GM10266 (cell line): ENCODE measurements at regions not wholly inside any gene's neighbourhood (a gene's known extent, or its start where the extent isn't known, plus 50 kb on each side); places are given as distances from the start of the nearest gene placed in this dataset.

Experiments used
- DNase-seq: peaks from one replicate; pipeline ENCODE4 v3.0.0; 2012; ENCODE audit errors: extremely low spot score
- TF ChIP-seq, protein P1 (sequence below): IDR thresholded peaks from 2 replicates; pipeline ENCODE4 v1.5.1; 2012; ENCODE audit warnings: mild to moderate bottlenecking, low read depth; ENCODE audit not compliant: control insufficient read depth, insufficient read depth; ENCODE audit errors: missing control alignments

GRCh38 chr4:114072781-114073180 is 93.3 kb upstream of the ARSJ start:
- TF ChIP-seq, protein P1, sequence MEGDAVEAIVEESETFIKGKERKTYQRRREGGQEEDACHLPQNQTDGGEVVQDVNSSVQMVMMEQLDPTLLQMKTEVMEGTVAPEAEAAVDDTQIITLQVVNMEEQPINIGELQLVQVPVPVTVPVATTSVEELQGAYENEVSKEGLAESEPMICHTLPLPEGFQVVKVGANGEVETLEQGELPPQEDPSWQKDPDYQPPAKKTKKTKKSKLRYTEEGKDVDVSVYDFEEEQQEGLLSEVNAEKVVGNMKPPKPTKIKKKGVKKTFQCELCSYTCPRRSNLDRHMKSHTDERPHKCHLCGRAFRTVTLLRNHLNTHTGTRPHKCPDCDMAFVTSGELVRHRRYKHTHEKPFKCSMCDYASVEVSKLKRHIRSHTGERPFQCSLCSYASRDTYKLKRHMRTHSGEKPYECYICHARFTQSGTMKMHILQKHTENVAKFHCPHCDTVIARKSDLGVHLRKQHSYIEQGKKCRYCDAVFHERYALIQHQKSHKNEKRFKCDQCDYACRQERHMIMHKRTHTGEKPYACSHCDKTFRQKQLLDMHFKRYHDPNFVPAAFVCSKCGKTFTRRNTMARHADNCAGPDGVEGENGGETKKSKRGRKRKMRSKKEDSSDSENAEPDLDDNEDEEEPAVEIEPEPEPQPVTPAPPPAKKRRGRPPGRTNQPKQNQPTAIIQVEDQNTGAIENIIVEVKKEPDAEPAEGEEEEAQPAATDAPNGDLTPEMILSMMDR = no peak
- DNase-seq = no peak

DNA sequence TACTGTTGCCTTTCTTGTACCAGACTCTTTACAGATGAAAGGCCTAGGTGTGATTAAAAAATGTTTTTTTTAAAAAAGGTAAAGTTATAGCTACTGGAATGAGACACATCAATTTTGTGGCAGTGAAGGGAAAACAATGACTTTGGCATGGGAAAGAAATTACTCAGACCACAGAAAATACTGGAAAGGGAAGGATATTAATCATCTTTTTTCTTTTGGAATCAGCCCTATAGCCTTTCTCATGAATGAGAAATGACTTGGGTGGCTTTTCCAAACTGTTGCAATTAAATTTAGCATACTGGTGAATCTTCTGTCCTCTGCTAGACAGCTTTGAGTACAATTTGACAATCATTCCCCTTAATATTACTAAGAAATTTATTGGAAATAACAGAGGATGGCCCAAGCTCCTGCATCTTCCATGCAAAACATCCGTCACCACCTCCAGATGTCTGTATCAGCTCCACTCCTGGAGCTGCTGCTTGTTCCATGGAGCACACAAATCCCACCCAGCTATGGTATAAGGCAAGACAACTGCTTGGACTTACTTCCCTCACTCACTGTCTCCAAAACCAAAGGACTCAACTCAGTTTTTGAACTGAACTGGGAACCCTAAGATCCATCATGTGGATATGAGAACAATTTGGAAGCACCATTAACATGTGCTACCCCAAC is 97.6 kb upstream of the ARSJ start:
- DNase-seq = no peak
- TF ChIP-seq, protein P1 = no peak

- DNase-seq = no peak
- TF ChIP-seq, protein P1 = no peak
Measured at GRCh38 chr4:114077610-114078009, 98.2 kb upstream of the ARSJ start.

DNA sequence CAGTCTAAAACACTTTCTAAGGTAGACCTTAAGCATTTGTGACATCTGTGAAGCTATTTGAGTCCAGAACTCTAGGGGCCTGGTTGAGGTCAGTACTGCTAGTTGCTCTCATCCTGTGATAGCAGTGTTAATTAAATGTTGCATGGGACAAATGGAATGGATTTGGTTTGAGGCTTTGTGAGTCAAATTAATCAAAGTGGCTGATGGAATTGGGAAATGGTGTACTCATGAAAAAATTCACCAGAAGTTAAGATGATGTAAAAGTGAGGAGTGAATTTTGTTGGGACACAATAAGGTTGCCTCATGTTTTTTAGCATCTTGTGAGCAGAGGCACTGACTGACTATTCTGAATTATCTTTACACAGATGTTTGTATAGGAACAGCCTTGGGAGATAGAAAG is 99.2 kb upstream of the ARSJ start:
- TF ChIP-seq, protein P1 = no peak

DNA sequence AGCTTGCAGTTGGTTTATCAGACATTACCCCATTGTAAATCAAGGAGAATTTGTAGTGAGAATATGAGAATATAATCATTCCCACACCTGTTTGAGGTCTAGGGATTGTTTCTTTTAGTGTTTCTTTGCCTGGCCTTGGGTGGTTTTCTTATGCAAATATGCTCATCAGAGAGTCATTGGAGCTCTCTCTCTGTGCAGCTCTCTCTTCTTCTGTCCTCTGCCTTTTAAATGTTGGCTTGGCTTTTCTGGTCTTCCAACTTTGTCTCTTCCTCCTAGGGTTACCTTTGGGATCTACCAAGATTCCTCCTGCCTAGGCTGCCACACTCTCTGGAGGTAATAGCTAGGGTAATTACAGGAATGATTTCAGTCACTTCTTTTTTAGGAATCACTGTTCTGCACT is 102.3 kb upstream of the ARSJ start:
- no peak for DNase-seq
- TF ChIP-seq, protein P1 = no peak

More for the DNA sequence above, 99.2 kb upstream of the ARSJ start:
- DNase-seq = no peak

- no peak for DNase-seq
- TF ChIP-seq, protein P1 = no peak
Measured at GRCh38 chr4:114082348-114082747, 102.9 kb upstream of the ARSJ start.

DNA sequence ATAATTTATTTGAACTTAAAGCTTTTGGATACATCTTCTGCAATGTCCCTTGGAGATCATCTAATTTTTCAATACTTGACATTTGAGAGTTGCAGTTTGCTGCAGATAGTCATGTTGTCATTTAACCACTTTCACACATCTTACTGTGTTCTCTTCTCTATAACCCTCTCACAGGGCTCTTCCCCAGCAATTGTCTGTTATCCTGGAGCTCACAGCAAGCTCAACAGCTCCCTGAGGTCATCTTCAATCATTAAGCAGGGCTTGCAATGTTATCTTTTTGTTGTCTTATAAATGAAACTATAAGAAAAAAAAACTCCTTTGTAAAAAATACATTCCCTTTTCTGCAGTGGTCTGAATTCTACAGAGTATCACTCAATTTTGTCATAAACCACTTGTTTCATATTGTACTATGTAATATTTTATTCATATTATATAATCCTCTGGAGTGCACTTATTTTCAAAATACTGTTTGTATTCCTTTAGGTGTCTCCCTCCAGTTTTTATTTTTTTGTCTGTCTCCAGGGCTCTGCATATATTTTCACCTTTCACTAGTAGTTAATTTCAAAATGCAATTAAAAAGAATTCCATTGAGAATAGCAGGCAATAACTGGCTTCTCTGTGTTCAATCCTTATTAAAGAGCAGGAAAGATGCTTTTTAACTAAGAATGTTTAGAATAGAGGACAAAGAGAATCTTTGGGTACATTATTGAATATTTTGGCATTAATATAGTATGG is 106.3 kb upstream of the ARSJ start:
- TF ChIP-seq, protein P1 = no peak
- no peak for DNase-seq
